Cardiac fibroblast (primary cell): ENCODE measurements at regions not wholly inside any gene's neighbourhood (a gene's known extent, or its start where the extent isn't known, plus 50 kb on each side); places are given as distances from the start of the nearest gene placed in this dataset.

Source experiments
- DNase-seq, 2 donors: peaks; one replicate each; pipeline versions ENCODE4 v3.0.0 to v3.0.0-alpha.2; 2010; ENCODE audit warnings: low read depth in 2 of 2
- H3K4me3 ChIP-seq, 2 donors: replicated peaks in 1 of 2; 1 replicate in 1 of 2; 2 replicates in 1 of 2; pipeline ENCODE4 v1.5.1; 2011; ENCODE audit warnings: low read depth in 2 of 2, low read length in 2 of 2, mild to moderate bottlenecking in 2 of 2, moderate library complexity in 1 of 2
- CTCF ChIP-seq: IDR thresholded peaks from one replicate; pipeline ENCODE4 v1.5.1; 2011; ENCODE audit warnings: low read depth, mild to moderate bottlenecking, low read length, inconsistent platforms

GRCh38 chr6:19988555-19988954, 151.4 kb downstream of the ID4 start:
- TF ChIP-seq CTCF: no peak
- H3K4me3 ChIP-seq: no peak overlapping the region
- peak; percentile 10 to 13 for DNase-seq

DNA sequence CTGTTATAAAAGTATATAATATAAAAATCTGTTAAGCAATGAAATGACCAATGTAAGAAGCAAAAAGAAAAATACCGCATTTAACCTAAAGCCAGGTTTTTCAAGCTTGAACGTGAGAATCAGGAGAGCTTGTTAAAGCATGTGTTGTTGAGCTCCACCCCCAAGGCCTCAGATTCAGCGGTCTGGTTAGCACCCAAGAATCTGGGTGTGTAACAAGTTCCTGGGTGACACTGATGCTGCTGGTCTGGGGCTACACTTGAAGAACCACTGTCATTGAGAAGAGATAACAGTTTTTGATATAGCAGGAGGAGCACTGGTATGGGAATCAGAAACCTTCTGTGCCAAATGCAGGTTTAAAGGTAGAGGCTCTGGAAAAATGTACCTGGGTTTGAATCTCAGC, 154.0 kb downstream of the ID4 start:
- no peak for TF ChIP-seq CTCF

DNA sequence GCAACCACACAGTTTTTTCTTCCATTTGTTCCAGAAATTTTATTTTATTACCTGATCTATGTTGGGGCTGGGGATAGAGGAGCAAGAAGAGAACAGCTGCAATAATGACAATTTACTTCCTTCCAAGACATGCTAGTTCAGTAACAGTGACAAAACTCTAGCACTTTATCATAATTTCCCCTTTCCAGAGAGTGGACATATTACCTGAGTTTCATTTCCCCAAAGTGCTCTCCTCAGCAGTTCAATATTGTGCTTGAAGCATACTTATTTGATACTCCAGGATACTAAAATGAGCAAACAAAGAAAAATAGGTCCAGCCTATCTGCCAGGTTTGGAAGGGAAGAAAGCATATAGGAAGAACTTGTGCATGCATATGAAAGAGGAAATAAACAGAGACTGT, 157.7 kb downstream of the ID4 start:
- no peak overlapping the region for H3K4me3 ChIP-seq
- DNase-seq: no peak
- TF ChIP-seq CTCF: no peak

More for the DNA sequence above, 154.0 kb downstream of the ID4 start:
- H3K4me3 ChIP-seq: no peak overlapping the region
- DNase-seq: no peak

GRCh38 chr6:19995575-19996257, 158.5 kb downstream of the ID4 start:
- no peak for TF ChIP-seq CTCF
- H3K4me3 ChIP-seq: no peak overlapping the region
- DNase-seq: no peak

- H3K4me3 ChIP-seq: no peak overlapping the region
- no peak for DNase-seq
- no peak for TF ChIP-seq CTCF
Observed at GRCh38 chr6:19997104-19997503, 159.9 kb downstream of the ID4 start.

DNA sequence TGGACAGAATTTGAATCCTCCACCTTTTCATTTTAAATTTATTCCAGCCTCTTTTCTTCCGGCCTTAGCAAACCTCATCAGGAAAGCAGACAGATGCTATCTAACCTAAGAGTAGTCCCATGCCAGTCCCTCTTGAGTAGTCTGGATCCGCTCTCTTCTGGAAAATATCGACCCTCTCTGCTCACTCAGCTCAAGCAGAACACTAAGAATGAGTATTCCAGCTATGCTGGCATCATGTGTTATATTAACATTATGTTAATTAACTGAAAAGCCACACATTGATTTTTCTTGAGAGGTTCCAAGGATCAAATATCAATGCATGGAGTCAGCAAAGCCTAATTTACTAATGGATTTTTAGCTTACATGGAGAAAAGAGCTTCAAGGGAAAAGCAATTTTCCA, 161.4 kb downstream of the ID4 start:
- no peak overlapping the region for H3K4me3 ChIP-seq
- no peak for DNase-seq
- no peak for TF ChIP-seq CTCF
